ENCODE measurements at regions not wholly inside any gene's neighbourhood (a gene's known extent, or its start where the extent isn't known, plus 50 kb on each side); places are given as distances from the start of the nearest gene placed in this dataset.

DNA sequence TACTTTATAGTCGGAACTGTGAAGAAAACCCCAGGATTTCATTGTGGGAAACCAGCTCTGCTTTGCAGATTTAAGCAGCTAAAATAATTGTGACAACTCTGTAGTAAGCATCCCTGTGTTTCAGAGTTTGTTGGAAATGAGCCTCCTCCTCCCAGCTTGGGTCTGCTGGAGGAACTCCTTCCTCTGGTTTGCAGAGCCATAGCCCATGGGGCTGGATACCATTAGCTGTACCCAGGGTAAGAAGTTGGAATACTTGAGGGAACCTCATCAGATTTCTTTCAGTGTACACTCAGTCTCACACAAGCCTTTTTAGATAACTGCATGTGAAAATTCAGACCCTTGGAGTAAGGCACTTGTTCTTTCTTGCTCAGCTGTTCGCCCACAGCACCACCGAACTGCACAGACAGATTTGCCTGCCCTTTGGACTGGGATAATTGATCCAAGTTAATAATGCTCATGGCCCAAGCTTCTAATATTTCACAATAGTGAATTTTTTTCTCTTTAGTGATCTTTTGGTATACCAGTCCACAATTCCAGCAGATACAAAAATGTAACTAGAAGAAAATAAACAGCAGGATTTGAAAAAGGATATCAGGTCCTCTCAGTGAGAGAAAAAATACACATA, 467.4 kb upstream of the FZD8 start:
- DNase-seq (ENCODE audit: low spot score), result no peak
- TF ChIP-seq EZH2 (IDR thresholded peaks at IDR 0.05; ENCODE audit: borderline replicate concordance, low read depth, low read length, poor library complexity, severe bottlenecking), result no peak
- H3K9me3 ChIP-seq (ENCODE audit: low read depth, low read length, poor library complexity, severe bottlenecking), result no peaks in the 10 kb centered on the region
- no peak overlapping the region for H3K27ac ChIP-seq (ENCODE audit: low read depth, low read length, poor library complexity, severe bottlenecking)
- POLR2A ChIA-PET (ENCODE audit: low non-redundant PET), result no interaction called here
- no peak overlapping the region for H3K4me3 ChIP-seq (ENCODE audit: low read depth, low read length, poor library complexity, severe bottlenecking)
- H3K27me3 ChIP-seq (replicated peaks; ENCODE audit: insufficient read depth, low read depth, low read length, poor library complexity), result no peaks in the 10 kb centered on the region
- no peaks in the 10 kb centered on the region for H3K4me1 ChIP-seq (ENCODE audit: insufficient read depth, low read length, poor library complexity, severe bottlenecking)
- CTCF ChIA-PET, result no interaction called here
- BruUV-seq (replicated peaks), result no TSS peak
- H3K36me3 ChIP-seq (ENCODE audit: insufficient read depth, low read length, poor library complexity, severe bottlenecking), result no peaks in the 10 kb centered on the region
- intact Hi-C loops (cut with micrococcal nuclease; ENCODE audit: unreplicated experiment), result no loop called here

DNA sequence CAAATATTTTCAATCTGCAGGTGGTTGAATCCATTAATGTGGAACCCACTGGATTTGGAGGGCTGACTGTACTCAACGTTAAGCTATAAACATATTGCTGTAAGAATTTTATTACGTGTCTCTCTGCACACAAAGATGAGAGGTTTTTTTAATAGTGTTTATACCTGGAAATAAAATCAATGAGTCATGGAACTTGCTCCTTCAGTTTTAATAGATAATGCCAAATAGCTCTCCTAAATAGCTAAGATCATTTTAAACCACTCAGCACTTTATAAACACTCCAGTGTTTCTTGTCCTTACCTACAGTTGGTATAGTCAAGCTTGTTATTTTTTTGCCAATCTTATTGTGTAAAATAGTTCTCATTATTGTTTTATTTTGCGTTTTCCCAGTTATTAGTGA, 455.6 kb upstream of the FZD8 start:
- Histone ChIP-seq H3K4me1 (ENCODE audit: insufficient read depth, low read length, poor library complexity, severe bottlenecking) (no peaks in the 10 kb centered on the region), H3K9me3 (ENCODE audit: low read depth, low read length, poor library complexity, severe bottlenecking) (no peaks in the 10 kb centered on the region), H3K27me3 (replicated peaks; ENCODE audit: insufficient read depth, low read depth, low read length, poor library complexity) (no peaks in the 10 kb centered on the region), H3K36me3 (ENCODE audit: insufficient read depth, low read length, poor library complexity, severe bottlenecking) (no peaks in the 10 kb centered on the region), H3K4me3 (ENCODE audit: low read depth, low read length, poor library complexity, severe bottlenecking) (no peak overlapping the region), H3K27ac (ENCODE audit: low read depth, low read length, poor library complexity, severe bottlenecking) (no peak overlapping the region)
- TF ChIP-seq, protein P1, sequence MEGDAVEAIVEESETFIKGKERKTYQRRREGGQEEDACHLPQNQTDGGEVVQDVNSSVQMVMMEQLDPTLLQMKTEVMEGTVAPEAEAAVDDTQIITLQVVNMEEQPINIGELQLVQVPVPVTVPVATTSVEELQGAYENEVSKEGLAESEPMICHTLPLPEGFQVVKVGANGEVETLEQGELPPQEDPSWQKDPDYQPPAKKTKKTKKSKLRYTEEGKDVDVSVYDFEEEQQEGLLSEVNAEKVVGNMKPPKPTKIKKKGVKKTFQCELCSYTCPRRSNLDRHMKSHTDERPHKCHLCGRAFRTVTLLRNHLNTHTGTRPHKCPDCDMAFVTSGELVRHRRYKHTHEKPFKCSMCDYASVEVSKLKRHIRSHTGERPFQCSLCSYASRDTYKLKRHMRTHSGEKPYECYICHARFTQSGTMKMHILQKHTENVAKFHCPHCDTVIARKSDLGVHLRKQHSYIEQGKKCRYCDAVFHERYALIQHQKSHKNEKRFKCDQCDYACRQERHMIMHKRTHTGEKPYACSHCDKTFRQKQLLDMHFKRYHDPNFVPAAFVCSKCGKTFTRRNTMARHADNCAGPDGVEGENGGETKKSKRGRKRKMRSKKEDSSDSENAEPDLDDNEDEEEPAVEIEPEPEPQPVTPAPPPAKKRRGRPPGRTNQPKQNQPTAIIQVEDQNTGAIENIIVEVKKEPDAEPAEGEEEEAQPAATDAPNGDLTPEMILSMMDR (conservative IDR thresholded peaks at IDR 0.05; ENCODE audit: low read depth, low read length), result no peak
- no peak for TF ChIP-seq EZH2 (IDR thresholded peaks at IDR 0.05; ENCODE audit: borderline replicate concordance, low read depth, low read length, poor library complexity, severe bottlenecking)
- ChIA-PET POLR2A (ENCODE audit: low non-redundant PET) (no interaction called here), CTCF (no interaction called here)
- intact Hi-C loops (cut with micrococcal nuclease; ENCODE audit: unreplicated experiment), result no loop called here
- DNase-seq (ENCODE audit: low spot score), result no peak
- BruUV-seq (replicated peaks), result no TSS peak

DNA sequence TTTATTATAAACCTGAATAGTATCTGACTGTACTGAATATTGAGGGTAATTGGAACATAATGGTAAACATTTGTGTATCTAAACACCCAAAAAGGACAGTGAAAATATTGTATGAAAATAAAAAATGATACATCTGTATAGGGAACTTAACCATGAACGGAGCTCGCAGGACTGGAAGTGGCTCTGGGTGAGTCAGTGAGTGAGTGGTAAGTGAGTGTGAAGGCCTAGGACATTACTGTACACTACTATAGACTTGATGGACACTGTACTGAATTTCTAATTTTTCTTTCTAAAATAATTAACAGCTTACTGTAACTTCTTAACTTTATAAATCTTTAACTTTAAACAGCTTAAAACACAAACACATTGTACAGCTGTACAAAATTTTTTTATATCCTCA, 454.5 kb upstream of the FZD8 start:
- no TSS peak for BruUV-seq (replicated peaks)
- ChIA-PET POLR2A (ENCODE audit: low non-redundant PET) (interaction anchor here (0.6 kb wide), 1 partner anchor 31 kb away, joined by 3 read pairs; no protein-coding TSS in a partner anchor), CTCF (no interaction called here)
- TF ChIP-seq EZH2 (IDR thresholded peaks at IDR 0.05; ENCODE audit: borderline replicate concordance, low read depth, low read length, poor library complexity, severe bottlenecking), result no peak
- TF ChIP-seq, protein P1 (conservative IDR thresholded peaks at IDR 0.05; ENCODE audit: low read depth, low read length), result no peak
- H3K9me3 ChIP-seq (ENCODE audit: low read depth, low read length, poor library complexity, severe bottlenecking), result no peaks in the 10 kb centered on the region
- no peak for DNase-seq (ENCODE audit: low spot score)
- H3K27ac ChIP-seq (ENCODE audit: low read depth, low read length, poor library complexity, severe bottlenecking), result no peak overlapping the region
- no peak overlapping the region for H3K4me3 ChIP-seq (ENCODE audit: low read depth, low read length, poor library complexity, severe bottlenecking)
- no peaks in the 10 kb centered on the region for H3K27me3 ChIP-seq (replicated peaks; ENCODE audit: insufficient read depth, low read depth, low read length, poor library complexity)
- H3K36me3 ChIP-seq (ENCODE audit: insufficient read depth, low read length, poor library complexity, severe bottlenecking), result no peaks in the 10 kb centered on the region
- H3K4me1 ChIP-seq (ENCODE audit: insufficient read depth, low read length, poor library complexity, severe bottlenecking), result no peaks in the 10 kb centered on the region
- intact Hi-C loops (cut with micrococcal nuclease; ENCODE audit: unreplicated experiment), result no loop called here

DNA sequence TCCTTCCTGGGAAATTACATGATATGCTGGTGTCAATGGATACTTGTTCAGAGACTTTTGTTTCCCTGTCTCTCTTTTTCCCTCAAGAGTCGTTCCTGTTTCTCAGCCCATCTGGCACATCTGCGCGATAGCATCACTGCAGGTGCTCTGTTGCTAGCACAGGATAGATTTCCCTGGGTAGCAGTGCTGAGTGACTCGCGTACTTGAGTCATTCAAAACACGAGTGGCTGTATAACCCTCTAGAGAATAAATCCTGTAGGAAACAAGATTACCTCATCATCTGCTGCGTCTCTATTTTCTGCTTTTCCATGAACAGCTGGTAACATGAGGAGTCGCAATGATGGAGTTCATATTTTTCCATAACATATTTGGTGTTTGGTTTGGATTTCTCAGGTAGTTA, 452.0 kb upstream of the FZD8 start:
- Histone ChIP-seq H3K4me1 (ENCODE audit: insufficient read depth, low read length, poor library complexity, severe bottlenecking) (no peaks in the 10 kb centered on the region), H3K36me3 (ENCODE audit: insufficient read depth, low read length, poor library complexity, severe bottlenecking) (no peaks in the 10 kb centered on the region), H3K27ac (ENCODE audit: low read depth, low read length, poor library complexity, severe bottlenecking) (no peak overlapping the region), H3K9me3 (ENCODE audit: low read depth, low read length, poor library complexity, severe bottlenecking) (no peaks in the 10 kb centered on the region), H3K4me3 (ENCODE audit: low read depth, low read length, poor library complexity, severe bottlenecking) (no peak overlapping the region), H3K27me3 (replicated peaks; ENCODE audit: insufficient read depth, low read depth, low read length, poor library complexity) (no peaks in the 10 kb centered on the region)
- ChIA-PET POLR2A (ENCODE audit: low non-redundant PET) (no interaction called here), CTCF (no interaction called here)
- peak; percentile 10 for DNase-seq (ENCODE audit: low spot score)
- intact Hi-C loops (cut with micrococcal nuclease; ENCODE audit: unreplicated experiment), result no loop called here
- BruUV-seq (replicated peaks), result no TSS peak
- TF ChIP-seq, protein P1 (conservative IDR thresholded peaks at IDR 0.05; ENCODE audit: low read depth, low read length), result no peak
- TF ChIP-seq EZH2 (IDR thresholded peaks at IDR 0.05; ENCODE audit: borderline replicate concordance, low read depth, low read length, poor library complexity, severe bottlenecking), result no peak

Measured in A673 (cell line).